ENCODE measurements at regions not wholly inside any gene's neighbourhood (a gene's known extent, or its start where the extent isn't known, plus 50 kb on each side); places are given as distances from the start of the nearest gene placed in this dataset.

DNA sequence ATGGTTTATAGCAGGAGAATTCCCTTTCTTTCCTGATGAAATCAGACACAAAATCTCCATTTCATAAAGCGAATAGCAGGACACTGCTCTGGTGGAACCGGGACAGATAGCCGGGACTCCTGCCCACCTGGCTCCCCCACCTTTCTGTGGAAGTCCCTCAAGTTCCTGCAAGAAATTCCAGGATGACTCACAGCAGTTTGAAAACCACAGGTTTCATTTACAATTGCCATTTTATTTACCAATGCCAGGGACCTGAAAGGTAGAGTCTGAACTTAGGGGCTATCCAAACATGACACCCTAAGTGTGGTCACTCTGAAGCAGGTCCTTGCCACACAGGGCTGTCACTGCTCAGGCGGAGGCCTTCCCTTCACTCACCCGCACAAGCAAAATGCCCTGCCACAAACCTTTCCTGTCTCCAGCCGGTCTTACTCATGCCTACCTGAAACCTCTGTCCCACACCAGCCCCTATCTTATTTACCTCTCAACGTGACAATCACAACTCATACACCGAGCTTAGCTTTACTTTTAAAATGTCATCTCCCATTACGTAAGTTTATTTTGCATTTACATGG lies 63.3 kb upstream of the TAF1L start:
- H3K27me3 ChIP-seq (replicated peaks; ENCODE audit: insufficient read depth): peaks cover 12% of the 10 kb centered on the region
- no peak overlapping the region for H3K9ac ChIP-seq
- in situ Hi-C loops (cut with MboI): no loop called here
- no peak for DNase-seq
- H3F3A ChIP-seq (ENCODE audit: insufficient read depth): no peaks in the 10 kb centered on the region
- H3K27ac ChIP-seq: no peak overlapping the region
- H3K4me1 ChIP-seq (ENCODE audit: insufficient read depth): no peaks in the 10 kb centered on the region
- no peaks in the 10 kb centered on the region for H3K9me2 ChIP-seq (ENCODE audit: insufficient read depth)
- TF ChIP-seq EZH2 (IDR thresholded peaks at IDR 0.05; ENCODE audit: insufficient read depth, poor library complexity, severe bottlenecking) (no peak), EZH2phosphoT487 (IDR thresholded peaks at IDR 0.05; ENCODE audit: insufficient read depth, low read depth) (no peak)
- no peaks in the 10 kb centered on the region for H3K79me2 ChIP-seq (ENCODE audit: insufficient read depth)
- no peaks in the 10 kb centered on the region for H3K36me3 ChIP-seq (ENCODE audit: low read depth)
- no peak overlapping the region for H3K4me3 ChIP-seq
- no peaks in the 10 kb centered on the region for H3K9me3 ChIP-seq (ENCODE audit: low read depth)
- no peak overlapping the region for H3K4me2 ChIP-seq (ENCODE audit: unreplicated experiment)
- no peaks in the 10 kb centered on the region for H4K20me1 ChIP-seq (ENCODE audit: insufficient read depth)
- H2AFZ ChIP-seq: no peak overlapping the region
- 32 to 38% methylated on average over 9 of the region's 9 CpGs for WGBS, 2 experiments (ENCODE audit: low coverage in 1 of 2, low lambda C conversion rate in 2 of 2, missing lambda C conversion rate in 2 of 2)

DNA sequence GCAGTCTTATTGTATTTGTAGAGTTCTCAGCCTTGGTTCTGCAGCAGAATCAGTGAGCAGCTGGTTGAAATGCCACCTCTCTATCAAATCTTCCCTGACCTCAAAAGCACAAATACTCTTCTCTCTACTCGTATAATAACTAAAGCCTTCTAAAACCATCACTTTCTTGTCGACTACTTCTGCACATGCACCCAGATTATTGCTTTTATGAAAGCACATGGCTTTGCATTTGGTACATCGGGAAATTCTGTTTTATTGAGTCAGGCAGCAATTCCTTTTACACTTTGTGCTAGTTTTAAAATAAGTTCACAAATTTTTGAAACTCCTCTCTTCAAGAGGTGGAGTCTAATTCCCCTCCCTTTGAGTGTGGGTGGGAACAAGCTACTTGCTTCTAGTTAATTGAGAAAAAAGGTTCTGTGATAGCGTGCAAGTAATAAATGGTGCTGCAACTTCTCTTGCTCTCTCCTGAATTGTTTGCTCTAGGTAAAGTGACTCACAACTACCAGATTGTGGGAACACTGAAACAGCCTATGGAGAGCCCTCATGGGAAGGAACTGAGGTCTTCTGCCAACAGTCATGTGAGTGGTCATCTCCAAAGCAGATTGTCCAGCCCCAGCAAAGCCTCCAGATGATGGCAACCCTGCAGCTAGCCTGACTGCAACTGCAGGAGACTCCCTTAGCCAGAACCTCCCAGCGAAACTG lies 66.0 kb upstream of the TAF1L start:
- Histone ChIP-seq H4K20me1 (ENCODE audit: insufficient read depth) (no peaks in the 10 kb centered on the region), H3K9ac (no peak overlapping the region), H3K27ac (no peak overlapping the region), H3K9me2 (ENCODE audit: insufficient read depth) (no peaks in the 10 kb centered on the region), H3K36me3 (ENCODE audit: low read depth) (no peaks in the 10 kb centered on the region), H2AFZ (no peak overlapping the region), H3K79me2 (ENCODE audit: insufficient read depth) (no peaks in the 10 kb centered on the region), H3K9me3 (ENCODE audit: low read depth) (no peaks in the 10 kb centered on the region), H3F3A (ENCODE audit: insufficient read depth) (no peaks in the 10 kb centered on the region), H3K4me1 (ENCODE audit: insufficient read depth) (peaks cover 3% of the 10 kb centered on the region; the same call in 1 of the 2 replicates), H3K4me2 (ENCODE audit: unreplicated experiment) (no peak overlapping the region), H3K27me3 (replicated peaks; ENCODE audit: insufficient read depth) (peaks cover 12% of the 10 kb centered on the region), H3K4me3 (no peak overlapping the region)
- 9 to 16% methylated on average over 5 of the region's 5 CpGs for WGBS, 2 experiments (ENCODE audit: low coverage in 1 of 2, low lambda C conversion rate in 2 of 2, missing lambda C conversion rate in 2 of 2)
- in situ Hi-C loops (cut with MboI): no loop called here
- no peak for TF ChIP-seq EZH2phosphoT487 (IDR thresholded peaks at IDR 0.05; ENCODE audit: insufficient read depth, low read depth)
- TF ChIP-seq EZH2 (IDR thresholded peaks at IDR 0.05; ENCODE audit: insufficient read depth, poor library complexity, severe bottlenecking): no peak
- peak; percentile 46 for DNase-seq

GRCh38 chr9:32703635-32704034 lies 68.2 kb upstream of the TAF1L start:
- H4K20me1 ChIP-seq (ENCODE audit: insufficient read depth): no peaks in the 10 kb centered on the region
- H3F3A ChIP-seq (ENCODE audit: insufficient read depth): no peaks in the 10 kb centered on the region
- no peak overlapping the region for H3K9ac ChIP-seq
- no peaks in the 10 kb centered on the region for H3K9me3 ChIP-seq (ENCODE audit: low read depth)
- no peak for TF ChIP-seq EZH2phosphoT487 (IDR thresholded peaks at IDR 0.05; ENCODE audit: insufficient read depth, low read depth)
- peaks cover 4% of the 10 kb centered on the region; the same call in 1 of the 2 replicates for H3K4me1 ChIP-seq (ENCODE audit: insufficient read depth)
- no peak overlapping the region for H3K27ac ChIP-seq
- no peaks in the 10 kb centered on the region for H3K79me2 ChIP-seq (ENCODE audit: insufficient read depth)
- in situ Hi-C loops (cut with MboI): no loop called here
- no peak overlapping the region for H3K4me3 ChIP-seq
- H2AFZ ChIP-seq: no peak overlapping the region
- 2 to 12% methylated on average over 2 of the region's 2 CpGs for WGBS, 2 experiments (ENCODE audit: low coverage in 1 of 2, low lambda C conversion rate in 2 of 2, missing lambda C conversion rate in 2 of 2)
- no peaks in the 10 kb centered on the region for H3K36me3 ChIP-seq (ENCODE audit: low read depth)
- DNase-seq: peak; percentile 18
- no peaks in the 10 kb centered on the region for H3K9me2 ChIP-seq (ENCODE audit: insufficient read depth)
- H3K4me2 ChIP-seq (ENCODE audit: unreplicated experiment): no peak overlapping the region
- peaks cover 12% of the 10 kb centered on the region for H3K27me3 ChIP-seq (replicated peaks; ENCODE audit: insufficient read depth)

GRCh38 chr9:32704343-32704742 lies 68.9 kb upstream of the TAF1L start:
- no peak for TF ChIP-seq EZH2phosphoT487 (IDR thresholded peaks at IDR 0.05; ENCODE audit: insufficient read depth, low read depth)
- no peak for TF ChIP-seq EZH2 (IDR thresholded peaks at IDR 0.05; ENCODE audit: insufficient read depth, poor library complexity, severe bottlenecking)
- Histone ChIP-seq H3K4me1 (ENCODE audit: insufficient read depth) (peaks cover 4% of the 10 kb centered on the region; the same call in 1 of the 2 replicates), H3K79me2 (ENCODE audit: insufficient read depth) (no peaks in the 10 kb centered on the region), H3F3A (ENCODE audit: insufficient read depth) (no peaks in the 10 kb centered on the region), H3K36me3 (ENCODE audit: low read depth) (no peaks in the 10 kb centered on the region), H3K9me3 (ENCODE audit: low read depth) (no peaks in the 10 kb centered on the region), H3K27me3 (replicated peaks; ENCODE audit: insufficient read depth) (peaks cover 12% of the 10 kb centered on the region), H4K20me1 (ENCODE audit: insufficient read depth) (no peaks in the 10 kb centered on the region), H3K9me2 (ENCODE audit: insufficient read depth) (no peaks in the 10 kb centered on the region), H3K27ac (no peak overlapping the region), H3K4me2 (ENCODE audit: unreplicated experiment) (no peak overlapping the region), H2AFZ (no peak overlapping the region), H3K4me3 (no peak overlapping the region), H3K9ac (no peak overlapping the region)
- DNase-seq: no peak
- WGBS, 2 experiments (ENCODE audit: low coverage in 1 of 2, low lambda C conversion rate in 2 of 2, missing lambda C conversion rate in 2 of 2): 18 to 25% methylated on average over 2 of the region's 2 CpGs
- in situ Hi-C loops (cut with MboI): no loop called here

Measured in GM23248 (cell line).